H1 (cell line): ENCODE measurements at regions not wholly inside any gene's neighbourhood (a gene's known extent, or its start where the extent isn't known, plus 50 kb on each side); places are given as distances from the start of the nearest gene placed in this dataset.

ENCODE experiments used
- CTCF ChIA-PET: fragments of 300-600 bp; sonication (Branson Sonifier 250); formaldehyde crosslinking; loops from one replicate; lab custom pipeline; 2021; ENCODE audit not compliant: partially characterized antibody; lab: Charles Lee
- POLR2A ChIA-PET: fragments of 300-600 bp; sonication (Branson Sonifier 250); formaldehyde crosslinking; loops from one replicate; lab custom pipeline; 2021; ENCODE audit warnings: inconsistent platforms; ENCODE audit not compliant: partially characterized antibody; lab: Charles Lee
- DNase-seq, 2 experiments: peaks; one replicate each; pipeline versions ENCODE4 v3.0.0 to v3.0.0-alpha.2; 2010 to 2022; ENCODE audit warnings: low spot score in 2 of 2, low read depth in 1 of 2, mixed read lengths in 1 of 2
- FAIRE-seq: peaks from 2 replicates; lab custom pipeline; 2011; peaks lifted over from hg19 to GRCh38; lab: Jason Lieb, UNC
- H2AFZ ChIP-seq: 2 replicates; pipeline ENCODE4 v1.8.1; 2012; ENCODE audit warnings: low read length, inconsistent platforms
- H2AK5ac ChIP-seq: 2 replicates; pipeline ENCODE4 v1.6.1; 2013; ENCODE audit warnings: low read depth, low read length
- H2BK120ac ChIP-seq: replicated peaks from 2 replicates; pipeline ENCODE3; 2013; ENCODE audit warnings: low read depth, low read length, inconsistent platforms
- H2BK12ac ChIP-seq: 2 replicates; pipeline ENCODE4 v1.6.1; 2013; ENCODE audit warnings: low read depth, low read length
- H2BK15ac ChIP-seq: 2 replicates; pipeline ENCODE4 v1.6.1; 2013; ENCODE audit warnings: low read length
- H2BK20ac ChIP-seq: 2 replicates; pipeline ENCODE4 v1.6.1; 2013; ENCODE audit warnings: low read length
- H2BK5ac ChIP-seq: 2 replicates; pipeline ENCODE4 v1.6.1; 2013; ENCODE audit warnings: low read depth, low read length
- H3K14ac ChIP-seq: 2 replicates; pipeline ENCODE4 v1.6.1; 2013; ENCODE audit warnings: inconsistent platforms; ENCODE audit not compliant: insufficient read length
- H3K18ac ChIP-seq: 2 replicates; pipeline ENCODE4 v1.6.1; 2013; ENCODE audit warnings: low read length; ENCODE audit errors: extremely low read depth
- H3K23ac ChIP-seq: 2 replicates; pipeline ENCODE4 v1.6.1; 2013; ENCODE audit warnings: inconsistent platforms; ENCODE audit not compliant: insufficient read length
- H3K23me2 ChIP-seq: 2 replicates; pipeline ENCODE4 v1.6.1; 2013; ENCODE audit warnings: low read depth, low read length
- H3K27ac ChIP-seq: 2 replicates; pipeline ENCODE4 v1.6.1; 2011; ENCODE audit warnings: low read depth, low read length, inconsistent platforms
- H3K27me3 ChIP-seq, 4 experiments: replicated peaks in 1 of 4; 1 replicate in 1 of 4; 2 replicates in 3 of 4; pipeline versions ENCODE4 v1.6.1 to v1.8.1; 2011 to 2013; ENCODE audit warnings: low read length in 3 of 4, mild to moderate bottlenecking in 3 of 4, inconsistent platforms in 2 of 4, mixed read lengths in 2 of 4, moderate library complexity in 1 of 4; ENCODE audit not compliant: control insufficient read depth in 3 of 4, insufficient read depth in 3 of 4; ENCODE audit errors: extremely low read depth in 1 of 4
- H3K36me3 ChIP-seq, 4 experiments: 2 replicates each; pipeline versions ENCODE4 v1.6.1 to v1.8.1; 2011 to 2013; ENCODE audit warnings: mild to moderate bottlenecking in 4 of 4, low read length in 3 of 4, moderate library complexity in 2 of 4, control low read depth in 1 of 4, inconsistent platforms in 1 of 4; ENCODE audit not compliant: insufficient read depth in 4 of 4, control insufficient read depth in 2 of 4
- H3K4ac ChIP-seq: replicated peaks from 2 replicates; pipeline ENCODE3; 2013; ENCODE audit warnings: low read length, low read depth, mixed read lengths, inconsistent platforms; ENCODE audit not compliant: insufficient read length
- H3K4me1 ChIP-seq, 4 experiments: replicated peaks in 1 of 4; 1 replicate in 1 of 4; 2 replicates in 3 of 4; pipeline versions ENCODE4 v1.6.1 to v1.8.1; 2011 to 2013; ENCODE audit warnings: low read length in 3 of 4, inconsistent platforms in 2 of 4, mixed read lengths in 1 of 4; ENCODE audit not compliant: insufficient read depth in 4 of 4, control insufficient read depth in 3 of 4
- H3K4me2 ChIP-seq, 2 experiments: 2 replicates each; pipeline versions ENCODE4 v1.6.1 to v1.8.1; 2011 to 2013; ENCODE audit warnings: low read depth in 2 of 2, low read length in 2 of 2, control low read depth in 1 of 2, inconsistent platforms in 1 of 2, mild to moderate bottlenecking in 1 of 2; ENCODE audit not compliant: insufficient read depth in 1 of 2
- H3K4me3 ChIP-seq, 4 experiments: fragments of 200-600, 300-600 bp in 1 of 4; sonication (generic), shearing (Covaris generic), sonication (Bioruptor Twin) in 1 of 4; 2 replicates each; pipeline versions ENCODE4 v1.5.1 to v1.8.1; 2011 to 2016; ENCODE audit warnings: low read length in 4 of 4, low read depth in 3 of 4, control low read depth in 2 of 4, inconsistent platforms in 2 of 4, mild to moderate bottlenecking in 2 of 4, mixed read lengths in 1 of 4, moderate library complexity in 1 of 4; ENCODE audit not compliant: insufficient read depth in 2 of 4; ENCODE audit errors: extremely low read depth in 1 of 4
- H3K56ac ChIP-seq: replicated peaks from 2 replicates; pipeline ENCODE3; 2013; ENCODE audit warnings: low read depth, mild to moderate bottlenecking, mixed read lengths, low read length, inconsistent platforms; ENCODE audit not compliant: insufficient read length
- H3K79me1 ChIP-seq: 2 replicates; pipeline ENCODE4 v1.6.1; 2013; ENCODE audit warnings: low read depth, low read length, control low read depth
- H3K79me2 ChIP-seq, 2 experiments: 2 replicates each; pipeline versions ENCODE4 v1.6.1 to v1.8.1; 2012 to 2013; ENCODE audit warnings: low read length in 2 of 2, mild to moderate bottlenecking in 2 of 2, inconsistent platforms in 1 of 2; ENCODE audit not compliant: insufficient read depth in 2 of 2, control insufficient read depth in 1 of 2
- H3K9ac ChIP-seq, 4 experiments: replicated peaks in 1 of 4; 1 replicate in 1 of 4; 2 replicates in 3 of 4; pipeline versions ENCODE4 v1.6.1 to v1.8.1; 2011 to 2013; ENCODE audit warnings: low read depth in 3 of 4, low read length in 3 of 4, control low read depth in 2 of 4, mild to moderate bottlenecking in 2 of 4, moderate library complexity in 2 of 4, inconsistent platforms in 1 of 4; ENCODE audit errors: extremely low read depth in 1 of 4
- H3K9me3 ChIP-seq, 2 experiments: 2 replicates each; pipeline versions ENCODE4 v1.6.1 to v1.8.1; 2012 to 2013; ENCODE audit warnings: mild to moderate bottlenecking in 2 of 2, moderate library complexity in 2 of 2, control low read depth in 1 of 2, inconsistent platforms in 1 of 2, low read depth in 1 of 2, low read length in 1 of 2, mixed read lengths in 1 of 2; ENCODE audit not compliant: insufficient read depth in 2 of 2
- H4K20me1 ChIP-seq, 2 experiments: replicated peaks in 1 of 2; 2 replicates each; pipeline versions ENCODE3 to v1.8.1; 2011 to 2013; ENCODE audit warnings: inconsistent platforms in 2 of 2, low read length in 2 of 2, mild to moderate bottlenecking in 1 of 2; ENCODE audit not compliant: insufficient read depth in 2 of 2, control insufficient read depth in 1 of 2
- H4K5ac ChIP-seq: 2 replicates; pipeline ENCODE4 v1.6.1; 2013; ENCODE audit warnings: low read length, low read depth, mixed read lengths, inconsistent platforms; ENCODE audit not compliant: insufficient read length
- H4K8ac ChIP-seq: 2 replicates; pipeline ENCODE4 v1.8.0; 2013; ENCODE audit warnings: mild to moderate bottlenecking, moderate library complexity, low read length, inconsistent platforms; ENCODE audit not compliant: insufficient read depth; ENCODE audit errors: extremely low read depth
- H4K91ac ChIP-seq: replicated peaks from 2 replicates; pipeline ENCODE3; 2013; ENCODE audit warnings: low read length, mixed read lengths, inconsistent platforms; ENCODE audit not compliant: insufficient read length
- CREB1 ChIP-seq: IDR thresholded peaks from 2 replicates; pipeline ENCODE4 v1.6.1; 2012; ENCODE audit warnings: inconsistent platforms
- GTF2F1 ChIP-seq: IDR thresholded peaks from 2 replicates; pipeline ENCODE4 v1.6.1; 2012; ENCODE audit warnings: low read depth, low read length, improper control_type of control experiment, borderline replicate concordance
- KDM4A ChIP-seq: IDR thresholded peaks from one replicate; pipeline ENCODE4 v1.7.1; 2012; ENCODE audit warnings: low read depth, mild to moderate bottlenecking, moderate library complexity, low read length, inconsistent platforms; ENCODE audit not compliant: severe bottlenecking
- NANOG ChIP-seq: IDR thresholded peaks from 2 replicates; pipeline ENCODE4 v1.6.1; 2011; ENCODE audit warnings: low read length, low read depth, mild to moderate bottlenecking, inconsistent platforms; ENCODE audit not compliant: insufficient read depth, poor library complexity, severe bottlenecking
- SIRT6 ChIP-seq: IDR thresholded peaks from one replicate; pipeline ENCODE4 v1.7.1; 2012; ENCODE audit warnings: low read length, inconsistent platforms
- USF2 ChIP-seq: IDR thresholded peaks from 2 replicates; pipeline ENCODE4 v1.6.1; 2011; ENCODE audit warnings: low read length, improper control_type of control experiment
- YY1 ChIP-seq: IDR thresholded peaks from 2 replicates; pipeline ENCODE4 v1.6.1; 2011; ENCODE audit warnings: low read depth, mild to moderate bottlenecking, low read length
- whole genome bisulfite sequencing, 2 experiments: shearing (Covaris generic) in 1 of 2; methylation state at CpG; one replicate each; pipeline versions ENCODE4 v1.1.6 to v1.1.7; 2013 to 2015; ENCODE audit warnings: low lambda C conversion rate in 2 of 2, mixed read lengths in 2 of 2, inconsistent platforms in 1 of 2, low coverage in 1 of 2, missing lambda C conversion rate in 1 of 2; ENCODE audit not compliant: insufficient replicate concordance in 2 of 2, insufficient coverage in 1 of 2, insufficient read length in 1 of 2; ENCODE audit errors: extremely low coverage in 1 of 2, missing lambda C conversion rate in 1 of 2; 5-methylcytosine and 5-hydroxymethylcytosine counted together

- Histone ChIP-seq H2BK5ac (no peak overlapping the region), H3K4me1 (peaks cover 3 to 15% (median 9%) of the 10 kb centered on the region in 4 experiments; a peak in 6 of 7 replicates), H3K4me3 (no peak overlapping the region), H3K79me1 (no peaks in the 10 kb centered on the region), H3K14ac (no peak overlapping the region), H3K36me3 (no peaks in the 10 kb centered on the region), H4K8ac (no peak overlapping the region), H3K23me2 (no peaks in the 10 kb centered on the region; the same call in 1 of the 2 replicates), H2AK5ac (no peak overlapping the region), H3K79me2 (no peaks in the 10 kb centered on the region), H4K91ac (peak overlapping the region; percentile 39), H2BK15ac (no peak overlapping the region), H4K20me1 (no peaks in the 10 kb centered on the region), H4K5ac (no peak overlapping the region), H3K4ac (no peak overlapping the region), H3K56ac (no peak overlapping the region), H3K9ac (peak overlapping the region in 1 of 4 experiments; percentile 28; a peak in 1 of 7 replicates), H2BK20ac (no peak overlapping the region), H2AFZ (peak overlapping the region; percentile 75), H3K4me2 (no peak overlapping the region; a peak in 1 of 4 replicates), H3K27me3 (peaks cover 0 to 3% (median 0%) of the 10 kb centered on the region in 4 experiments; a peak in 1 of 7 replicates), H3K18ac (no peak overlapping the region), H3K23ac (no peak overlapping the region), H3K9me3 (no peaks in the 10 kb centered on the region), H3K27ac (no peak overlapping the region), H2BK120ac (peak overlapping the region; percentile 65), H2BK12ac (no peak overlapping the region; the same call in 1 of the 2 replicates)
- DNase-seq (no peak), FAIRE-seq (no peak)
- ChIA-PET CTCF (interaction anchor here (0.6 to 5.1 kb wide), 24 partner anchors 7 to 862 kb away, joined by 3 to 66 read pairs (median 5); no protein-coding TSS in a partner anchor), POLR2A (no interaction called here)
- TF ChIP-seq GTF2F1, result no peak
- TF ChIP-seq CREB1, result no peak
- TF ChIP-seq NANOG, result no peak
- TF ChIP-seq SIRT6, result no peak
- TF ChIP-seq YY1, result 0 out of 2 replicates have a peak, but pooled peaks have one; percentile 12
- TF ChIP-seq KDM4A, result no peak
- TF ChIP-seq USF2, result no peak
- WGBS, 2 experiments, result 76% methylated on average over 8 of the region's 8 CpGs; no CpG with 5 or more reads in 1 of the 2 experiments
Measured at GRCh38 chr3:137108699-137109440, 151.1 kb downstream of the IL20RB start.
